Dermis blood vessel endothelial cell (primary cell): ENCODE measurements at regions not wholly inside any gene's neighbourhood (a gene's known extent, or its start where the extent isn't known, plus 50 kb on each side); places are given as distances from the start of the nearest gene placed in this dataset.

Experiments used
- DNase-seq: peaks from one replicate; pipeline ENCODE4 v3.0.0; 2010

DNA sequence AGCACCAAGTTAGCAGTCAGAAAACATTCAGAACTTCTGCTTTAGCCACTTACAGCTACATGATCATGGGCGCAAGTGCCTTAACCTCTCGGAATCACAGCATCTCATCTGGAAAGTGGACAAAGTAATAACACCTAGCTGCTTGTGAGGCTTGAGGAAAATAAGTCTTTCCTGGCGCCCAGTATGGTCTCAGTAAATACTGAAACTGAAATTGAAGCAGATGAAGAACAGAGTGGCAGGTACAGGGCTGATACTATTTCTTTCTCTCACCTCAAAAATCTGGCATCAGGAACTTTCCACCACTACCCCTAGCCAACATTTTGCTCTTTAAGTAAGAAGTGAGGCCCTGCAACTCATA, 129.7 kb upstream of the FUT8 start:
- DNase-seq: no peak

DNA sequence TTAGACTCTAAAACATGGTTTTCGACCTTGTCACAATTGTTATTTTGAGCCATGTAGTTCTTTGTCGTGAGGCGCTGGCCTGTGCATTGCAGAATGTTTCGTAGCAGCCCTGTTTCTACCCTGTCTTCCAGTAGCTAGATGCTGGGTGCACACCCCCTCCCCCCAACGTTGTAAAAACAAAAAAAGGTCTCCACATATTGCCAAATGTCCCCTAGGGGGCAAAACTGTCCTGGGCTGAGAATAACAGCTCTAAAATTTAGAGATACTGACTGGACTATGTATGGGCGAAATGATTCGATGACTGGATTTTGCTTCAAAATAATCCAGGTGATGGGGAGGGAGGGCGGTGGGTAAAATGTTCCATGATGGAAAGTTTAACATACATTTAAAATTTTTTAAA, 126.1 kb upstream of the FUT8 start:
- DNase-seq: no peak

DNA sequence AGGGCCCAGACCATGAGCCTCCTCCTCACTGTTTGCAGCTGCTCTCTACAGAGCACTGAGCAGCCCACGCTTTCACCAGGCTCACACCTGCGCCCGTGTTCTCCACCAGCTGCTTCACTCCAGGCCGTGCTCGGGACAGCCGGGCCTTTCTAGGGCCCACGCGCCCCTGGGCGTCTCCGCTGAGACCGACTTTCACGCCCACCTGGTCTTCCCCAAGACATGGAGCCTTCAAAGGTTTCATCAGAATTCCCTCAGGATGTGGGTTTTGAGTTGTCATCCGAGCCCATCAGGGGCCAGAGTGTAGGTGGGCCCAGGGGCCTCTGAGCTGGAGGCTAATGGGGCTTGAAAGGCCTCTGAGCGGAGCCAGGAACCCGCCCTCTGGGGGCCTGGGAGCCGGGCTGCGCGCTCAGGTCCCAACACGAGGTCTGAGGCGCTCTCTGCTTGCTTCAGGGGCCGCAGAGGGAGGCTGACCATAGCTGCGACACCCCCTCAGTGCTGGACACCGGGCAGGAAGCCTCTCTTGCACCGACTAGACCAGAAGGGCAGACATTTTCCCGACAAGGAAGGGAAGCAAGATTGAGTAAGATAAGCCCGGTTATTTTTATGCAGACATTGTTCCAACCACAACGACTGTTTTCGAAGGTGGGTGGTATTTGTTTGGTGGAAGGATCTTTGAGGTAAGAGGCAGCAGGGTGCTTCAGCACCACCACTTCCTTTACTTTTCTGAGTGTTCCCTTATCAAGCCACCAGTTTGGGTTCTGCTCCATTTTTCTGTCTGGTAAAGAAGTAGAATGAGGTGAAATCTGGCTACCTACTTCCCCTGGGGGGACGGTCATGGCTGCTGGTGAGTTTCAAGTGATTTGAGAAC, 125.0 kb upstream of the FUT8 start:
- no peak for DNase-seq

DNA sequence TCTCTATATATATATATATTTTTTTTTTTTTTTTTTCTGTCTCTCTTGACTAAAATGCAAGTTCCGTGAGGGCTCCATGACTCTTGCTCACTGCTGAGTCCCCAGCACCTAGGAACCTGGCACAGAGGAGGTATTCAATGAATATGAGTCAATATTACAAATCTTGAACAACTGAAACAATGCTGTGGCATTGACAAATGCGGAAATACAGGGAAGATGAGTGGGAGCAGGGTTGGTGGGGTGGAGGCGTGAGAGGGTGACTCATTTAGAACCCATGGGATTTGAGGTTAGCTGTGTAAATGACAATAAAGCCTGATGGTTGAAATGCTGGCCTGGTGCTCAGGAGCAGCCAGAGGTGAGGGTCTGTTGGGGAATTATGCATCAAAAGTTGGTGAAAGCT, 121.7 kb upstream of the FUT8 start:
- peak; percentile 36 for DNase-seq

DNA sequence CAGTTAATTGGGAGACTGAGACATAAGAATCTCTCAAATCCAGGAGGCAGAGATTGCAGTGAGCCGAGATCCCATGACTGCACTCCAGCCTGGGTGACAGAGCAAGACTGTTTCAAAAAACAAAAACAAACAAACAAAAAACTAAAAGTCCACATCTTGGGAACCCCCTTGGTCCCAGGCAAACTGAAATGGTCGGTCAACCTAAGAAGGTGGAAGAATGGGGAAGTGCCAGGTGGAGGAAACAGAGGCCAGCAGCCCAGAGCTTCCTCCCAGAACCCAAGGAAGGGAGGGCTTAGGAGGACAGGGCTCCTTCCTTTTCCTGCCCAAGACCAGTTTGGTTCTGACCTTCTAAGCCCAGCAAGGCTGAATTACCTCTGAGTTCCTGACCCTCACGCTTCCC, 121.0 kb upstream of the FUT8 start:
- no peak for DNase-seq

DNA sequence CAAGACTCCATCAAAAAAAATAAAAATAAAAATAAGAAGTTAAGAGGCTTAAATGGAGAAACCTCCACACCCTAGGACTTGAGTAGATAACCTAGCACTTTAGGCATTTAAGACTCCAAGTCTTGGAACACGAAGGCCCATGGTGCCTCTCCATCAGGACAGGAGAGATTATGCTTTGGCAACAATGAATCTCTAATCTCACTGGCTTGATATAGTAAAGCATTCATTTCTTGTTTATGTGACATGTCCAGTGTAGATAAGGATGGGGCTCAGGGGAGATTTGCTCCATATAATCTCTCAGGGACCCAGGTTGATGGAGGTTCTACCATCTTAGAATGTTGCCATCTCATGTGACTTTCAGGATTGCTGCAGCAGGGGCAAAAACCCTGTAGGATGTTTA, 117.7 kb upstream of the FUT8 start:
- DNase-seq: no peak

DNA sequence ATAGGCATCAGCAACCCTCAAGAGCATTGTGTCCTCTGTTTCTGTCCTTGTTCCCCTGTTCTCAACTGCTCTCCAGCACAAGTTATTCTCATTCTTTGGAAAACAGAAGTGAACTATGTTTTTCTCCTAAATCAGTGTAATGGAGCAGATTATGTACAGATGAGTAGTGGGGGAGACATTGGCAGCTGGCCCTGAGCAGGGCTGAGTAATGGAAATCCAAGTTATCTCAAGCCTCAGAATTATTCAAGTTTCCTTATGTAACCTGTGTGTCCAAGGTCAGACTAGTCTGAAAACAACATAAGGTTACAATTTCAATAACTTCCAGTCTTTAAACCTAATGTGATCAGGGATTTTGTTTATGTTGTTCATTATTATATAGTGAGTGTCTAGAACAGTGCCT, 116.1 kb upstream of the FUT8 start:
- DNase-seq: no peak

DNA sequence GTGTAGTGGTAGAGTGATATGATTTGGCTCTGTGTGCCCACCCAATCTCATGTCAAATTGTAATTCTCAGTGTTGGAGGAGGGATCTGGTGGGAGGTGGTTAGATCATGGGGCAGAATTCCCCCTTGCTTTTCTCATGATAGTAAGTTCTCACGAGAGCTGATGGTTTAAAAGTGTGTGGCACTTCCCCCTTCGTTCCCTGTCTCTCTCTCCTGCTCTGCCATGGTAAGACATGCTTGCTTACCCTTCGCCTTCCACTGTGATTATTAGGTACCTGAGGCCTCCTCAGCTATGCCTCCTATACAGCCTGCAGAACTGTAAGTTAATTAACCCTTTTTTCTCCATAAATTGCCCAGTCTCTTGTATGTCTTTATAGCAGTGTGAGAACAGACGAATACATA, 115.7 kb upstream of the FUT8 start:
- DNase-seq: no peak

DNA sequence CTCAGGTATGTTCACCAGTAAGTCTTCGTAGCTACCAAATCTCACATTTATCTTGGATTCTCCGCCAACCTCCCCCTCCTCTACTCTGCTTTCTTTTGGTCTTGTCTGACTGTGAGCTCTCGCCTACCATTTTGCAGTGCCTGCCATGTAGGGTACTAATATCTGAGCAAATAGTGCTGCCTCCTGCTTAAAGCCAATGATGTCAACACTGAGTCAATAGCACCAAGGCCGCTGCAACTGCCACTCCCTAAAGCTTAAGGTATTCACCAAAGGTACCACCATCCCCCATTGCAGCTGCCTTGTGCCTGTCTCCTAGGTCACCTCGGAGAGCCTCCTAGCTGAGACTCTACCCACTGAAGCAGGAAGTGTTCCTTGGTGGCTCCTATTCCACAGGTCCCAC, 114.8 kb upstream of the FUT8 start:
- no peak for DNase-seq

DNA sequence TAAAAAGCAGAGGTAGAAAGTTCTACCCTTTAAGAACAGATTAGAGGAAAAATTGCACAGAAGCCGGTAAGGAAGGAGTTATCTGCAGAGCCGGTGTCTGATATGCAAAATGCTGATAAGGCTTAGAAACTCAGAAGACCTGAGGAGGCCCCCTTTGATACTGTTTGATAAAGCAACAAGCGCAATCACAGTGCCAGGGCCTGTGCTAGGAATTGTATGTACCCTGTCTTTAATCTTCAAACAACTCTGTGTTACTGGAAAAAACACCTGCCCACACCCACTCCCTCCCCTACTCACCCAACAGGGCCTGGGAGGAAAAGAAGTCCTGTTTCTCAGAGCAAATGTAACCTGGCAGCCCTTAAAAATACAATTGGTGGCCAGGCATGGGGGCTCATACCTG, 112.7 kb upstream of the FUT8 start:
- DNase-seq: no peak

DNA sequence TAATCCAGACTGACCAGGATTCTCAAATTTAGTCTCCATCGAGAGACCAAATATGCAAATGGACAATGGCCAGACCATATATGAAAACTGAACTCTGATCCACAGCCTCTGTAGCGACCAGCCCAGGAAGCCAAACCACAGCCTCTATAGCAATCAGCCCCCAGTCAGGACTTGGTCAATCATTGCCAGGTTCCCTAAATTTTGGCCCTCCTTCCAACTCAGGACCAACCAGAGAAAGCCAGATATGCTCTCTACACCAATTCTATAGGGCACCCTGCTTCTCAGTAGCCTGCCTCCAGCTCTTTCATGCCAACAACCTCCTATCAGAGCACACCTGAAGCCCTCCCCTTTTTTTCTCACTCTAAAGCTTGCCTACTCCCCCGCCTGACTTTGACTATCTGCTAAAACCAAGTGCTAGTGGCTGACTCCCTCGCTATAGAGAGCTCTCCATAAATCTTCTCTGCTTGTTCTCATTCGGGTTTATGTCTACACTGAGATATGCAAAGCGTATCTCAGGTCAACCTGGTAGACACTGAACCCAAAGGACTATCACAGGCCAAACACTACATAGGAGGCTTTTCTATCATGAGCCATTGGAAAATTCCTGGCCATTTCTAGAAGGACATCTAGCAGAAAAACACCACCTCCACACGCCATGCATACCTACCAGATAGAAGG, 110.5 kb upstream of the FUT8 start:
- DNase-seq: no peak

DNA sequence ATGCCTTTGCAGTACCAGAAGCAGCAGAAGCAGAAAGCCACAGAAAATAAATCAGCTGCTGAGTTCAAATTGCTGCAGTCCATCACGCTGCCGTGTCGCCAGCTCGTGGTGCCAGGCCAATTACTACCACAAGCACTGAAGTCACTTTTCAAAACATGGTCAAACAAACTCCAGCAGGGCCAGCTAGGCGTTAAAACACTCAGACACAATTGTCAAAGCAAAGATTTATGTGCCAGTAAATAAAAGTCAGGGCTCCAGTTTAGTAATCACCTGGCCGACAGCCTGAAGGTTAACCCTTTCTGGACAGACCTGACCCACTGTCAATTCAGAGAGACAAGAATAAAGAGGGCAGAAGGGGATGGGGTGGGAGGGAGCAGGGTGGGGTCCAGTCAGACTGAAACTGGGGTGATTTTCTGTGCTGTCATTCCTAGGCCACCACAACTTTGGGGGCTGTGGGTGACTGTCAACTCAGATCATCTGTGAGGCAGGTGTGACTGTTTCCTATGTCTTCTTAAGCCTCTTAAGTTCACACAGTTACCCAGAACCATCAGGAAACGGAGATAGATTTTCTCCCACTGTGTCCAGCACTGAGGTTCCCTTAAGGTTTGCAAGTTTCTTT, 109.8 kb upstream of the FUT8 start:
- no peak for DNase-seq

DNA sequence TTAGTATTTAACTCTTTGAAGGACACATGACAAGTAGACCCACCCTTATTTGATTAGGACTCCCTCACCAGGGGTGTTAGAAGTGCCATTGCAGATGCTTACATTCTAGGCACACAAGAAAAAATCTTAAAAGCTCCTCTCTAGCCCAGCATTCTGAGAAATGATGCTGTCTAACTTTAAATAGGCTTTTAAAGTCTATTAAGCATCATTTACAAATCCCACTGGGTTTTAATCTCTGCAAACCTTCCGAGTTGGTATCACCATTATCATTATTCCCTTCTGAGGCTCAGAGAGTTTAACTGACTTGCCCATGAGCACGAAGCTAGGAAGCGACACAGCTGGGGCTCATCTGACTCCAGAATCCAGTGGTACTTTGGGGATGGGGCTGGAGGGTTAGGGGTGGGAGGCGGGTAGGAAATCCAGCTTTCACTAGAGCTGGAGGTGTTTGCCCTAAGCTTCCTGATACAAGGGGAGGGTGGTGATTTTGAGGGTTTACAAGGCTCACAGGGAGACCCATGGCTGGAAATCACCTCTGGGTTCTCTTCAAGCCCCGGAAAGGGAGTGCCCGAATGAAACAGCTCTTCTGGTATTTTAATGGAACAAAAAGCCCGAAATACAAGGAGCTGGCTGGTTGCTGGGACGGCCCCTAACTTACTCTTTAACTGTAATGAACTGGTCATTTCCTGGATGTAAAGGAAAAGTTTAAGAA, 109.2 kb upstream of the FUT8 start:
- DNase-seq: no peak

DNA sequence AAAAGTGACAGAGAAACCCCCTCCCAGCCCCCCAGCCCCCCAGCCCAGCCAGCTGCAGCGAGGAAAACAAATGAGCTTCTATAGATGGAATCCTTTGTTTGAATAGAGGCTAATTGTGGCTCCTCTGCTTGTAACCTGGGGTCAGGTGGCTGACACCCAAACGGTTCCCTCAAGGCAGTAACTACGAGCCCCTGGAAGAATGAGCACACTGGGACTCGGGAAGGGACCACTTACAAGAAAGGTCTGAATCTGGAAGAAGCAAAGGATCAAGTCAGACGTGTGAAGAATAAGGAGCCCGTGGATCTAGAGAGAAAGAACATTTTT, 108.7 kb upstream of the FUT8 start:
- no peak for DNase-seq

DNA sequence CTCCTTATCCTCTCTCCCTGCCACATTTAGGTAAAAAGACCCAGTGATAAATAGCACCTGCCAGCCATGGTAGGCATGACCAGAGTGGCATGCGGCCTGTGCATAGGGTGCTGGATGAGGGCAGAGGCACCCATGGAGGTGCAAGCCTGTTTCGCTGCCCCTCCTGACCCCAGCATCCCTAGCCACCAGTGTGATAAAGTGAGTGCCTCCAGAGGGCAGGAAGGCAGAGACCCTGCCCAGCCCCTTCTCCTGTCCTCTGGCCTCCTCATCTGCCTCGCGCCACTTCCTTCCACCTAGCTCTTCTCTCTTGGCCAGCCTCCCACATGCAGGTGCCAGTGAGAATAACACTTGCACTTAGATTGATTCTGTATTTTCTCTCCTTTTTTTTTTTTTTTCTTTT, 108.3 kb upstream of the FUT8 start:
- DNase-seq: no peak

DNA sequence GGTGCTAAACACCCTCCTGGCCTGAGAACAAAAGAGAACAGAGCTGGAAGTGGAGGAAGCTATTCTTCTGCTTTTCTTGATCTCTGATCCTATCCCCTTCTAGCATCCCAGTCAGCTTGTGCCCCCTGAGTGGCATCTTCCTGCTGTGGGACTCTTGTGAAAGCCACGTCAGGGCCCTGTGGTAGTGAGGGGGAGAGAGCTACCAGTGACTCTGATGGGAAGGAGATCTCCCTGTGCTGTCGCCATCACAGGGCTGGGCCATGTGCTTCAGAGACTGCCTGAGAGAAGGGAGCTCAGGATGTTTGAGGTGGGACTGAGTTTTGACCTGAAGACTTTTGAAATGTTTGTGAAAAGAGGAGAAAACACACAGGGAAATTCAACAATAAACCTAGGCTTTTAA, 107.6 kb upstream of the FUT8 start:
- DNase-seq: no peak

DNA sequence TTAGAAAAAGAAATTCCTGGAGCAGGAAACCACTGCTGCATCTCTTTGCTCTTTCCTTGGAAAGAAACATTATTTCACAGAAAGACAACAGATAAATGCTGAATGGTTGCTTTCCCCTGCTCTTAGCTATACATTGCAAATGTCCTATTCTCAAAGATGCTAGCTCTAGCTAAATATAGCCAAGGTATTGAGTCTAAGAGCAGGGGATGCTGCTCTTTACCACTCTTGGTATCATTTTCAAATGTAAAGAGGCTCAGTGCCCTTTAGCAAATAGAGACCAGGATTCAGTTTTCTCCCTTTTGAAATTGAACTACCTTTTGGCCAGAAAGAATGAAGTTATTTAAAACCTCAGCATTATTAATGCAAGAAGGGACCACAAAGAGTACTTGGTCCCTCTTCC, 104.0 kb upstream of the FUT8 start:
- no peak for DNase-seq

DNA sequence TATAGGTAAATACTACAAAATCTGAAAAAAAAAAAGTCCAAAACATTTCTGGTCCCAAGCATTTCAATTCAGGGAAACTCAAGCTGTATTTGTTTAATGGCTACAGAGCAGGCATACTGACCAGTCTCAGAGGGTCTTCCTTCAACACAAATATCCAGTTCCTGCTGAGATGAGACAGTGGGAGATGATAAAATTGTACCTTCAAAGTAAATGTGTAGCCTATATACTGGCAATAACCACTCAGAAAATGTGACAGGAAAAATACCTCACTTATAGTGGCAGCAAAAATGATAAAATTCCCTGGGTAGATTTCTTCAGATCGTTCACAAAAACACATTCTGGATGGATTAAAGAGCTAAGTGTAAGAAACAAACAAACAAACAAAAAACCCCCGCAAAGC, 102.0 kb upstream of the FUT8 start:
- no peak for DNase-seq

DNA sequence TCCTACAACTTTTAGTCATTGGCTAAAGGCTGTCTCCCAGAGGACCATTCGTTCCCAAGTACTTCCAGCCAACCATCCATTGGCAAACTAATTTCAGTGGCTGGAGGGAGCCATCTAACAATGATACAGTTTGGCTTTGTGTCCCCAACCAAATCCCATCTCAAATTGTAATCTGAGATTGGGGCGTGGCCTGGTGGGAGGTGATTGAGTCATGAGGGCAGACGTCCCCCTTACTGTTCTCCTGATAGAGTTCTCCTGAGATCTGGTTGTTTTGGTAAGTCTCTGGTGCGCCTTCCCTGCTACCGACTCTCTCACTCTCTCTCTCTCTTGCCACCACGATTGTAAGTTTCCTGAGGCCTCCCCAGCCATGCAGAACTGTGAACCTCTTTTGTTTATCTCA, 99.7 kb upstream of the FUT8 start:
- no peak for DNase-seq

DNA sequence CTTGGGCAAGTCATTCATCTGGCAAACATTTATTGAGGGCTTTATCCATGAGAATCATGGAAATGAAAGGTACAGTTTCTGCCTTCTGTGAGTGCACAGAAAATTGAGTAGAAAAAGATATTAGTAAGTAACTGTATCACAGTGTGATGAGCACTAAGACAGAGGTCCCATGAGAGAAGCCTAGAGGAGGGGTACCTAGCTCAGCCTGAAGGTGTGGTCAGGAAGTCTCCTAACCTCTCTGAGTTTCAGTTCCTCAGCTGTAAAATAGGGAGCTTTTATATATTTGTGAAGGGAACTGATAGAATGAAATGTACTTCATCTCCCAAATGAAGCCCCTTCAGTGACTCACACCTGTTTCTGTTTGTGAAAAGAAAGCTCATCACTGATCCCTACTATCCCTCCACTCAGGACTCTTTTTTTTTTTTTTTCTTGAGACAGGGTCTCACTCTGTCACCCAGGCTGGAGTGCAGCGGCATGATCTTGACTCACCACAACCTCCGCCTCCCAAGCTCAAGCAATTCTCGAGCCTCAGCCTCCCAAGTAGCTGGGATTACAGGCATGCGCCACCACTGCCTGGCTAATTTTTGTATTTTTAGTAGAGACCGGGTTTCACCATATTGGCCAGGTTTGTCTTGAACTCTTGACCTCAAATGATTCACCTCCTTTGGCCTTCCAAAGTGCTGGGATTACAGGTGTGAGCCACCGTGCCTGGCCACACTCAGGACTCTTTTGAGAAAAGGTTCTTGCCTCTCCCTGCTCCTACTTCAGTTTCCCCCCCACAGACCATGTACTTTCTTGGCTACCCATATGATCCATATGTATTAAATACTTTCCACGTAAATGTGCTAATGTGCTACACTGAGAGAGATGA, 93.7 kb upstream of the FUT8 start:
- DNase-seq: no peak

DNA sequence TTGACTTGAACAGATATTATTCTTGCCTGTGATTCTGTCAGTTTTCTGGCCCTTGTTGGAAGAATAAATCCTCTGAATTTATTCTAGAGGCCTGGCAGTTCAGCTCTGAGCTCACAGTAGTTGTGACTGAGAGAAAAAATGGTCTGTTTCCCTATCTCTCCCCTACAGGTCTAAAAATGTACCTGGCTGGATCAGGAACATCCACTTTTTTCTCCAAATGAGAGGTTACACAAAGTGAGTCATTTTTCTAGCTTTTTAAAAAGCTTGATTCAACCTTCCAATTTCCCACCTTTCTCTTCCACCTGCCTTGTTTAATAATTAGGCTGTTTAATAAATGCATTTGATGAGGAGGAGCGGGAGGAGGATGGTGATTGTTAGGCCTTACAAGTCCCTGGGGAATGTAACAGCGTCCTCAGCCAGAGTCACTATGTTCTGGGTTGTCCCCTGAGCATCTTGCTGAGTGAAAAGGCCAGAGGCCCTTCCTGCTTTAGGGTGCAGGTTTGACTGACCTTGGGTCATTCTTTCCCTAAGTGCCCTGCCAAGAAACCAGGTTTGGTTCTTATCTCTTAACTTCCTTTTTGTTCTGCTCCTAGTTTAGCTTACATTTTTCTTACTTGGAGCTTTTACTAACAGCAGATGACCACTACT, 91.7 kb upstream of the FUT8 start:
- DNase-seq: no peak

DNA sequence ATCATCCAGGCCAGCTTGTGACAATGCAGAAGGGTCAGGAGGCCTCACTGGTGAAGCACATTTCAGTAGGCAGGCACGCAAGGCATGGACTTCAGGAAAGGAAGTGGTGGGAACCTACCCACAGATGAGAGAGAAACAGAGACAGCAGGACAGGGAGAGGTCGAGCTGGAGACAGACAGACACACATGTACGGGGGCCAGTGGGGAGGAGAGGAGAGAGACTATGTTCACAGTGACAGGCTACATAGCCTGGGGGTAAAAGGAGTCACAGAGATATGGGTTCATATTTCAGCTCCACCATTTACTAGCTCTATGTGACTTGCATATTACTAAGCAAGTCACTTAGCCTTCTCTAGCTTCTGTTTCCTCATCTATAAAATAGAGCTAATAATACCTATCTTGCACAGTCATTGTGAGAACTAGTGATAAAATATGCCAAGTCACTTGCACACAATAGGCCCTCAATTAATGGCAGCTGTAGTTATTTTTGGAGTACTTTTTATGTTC, 91.1 kb upstream of the FUT8 start:
- no peak for DNase-seq
